GM19467 (cell line): ENCODE measurements at regions not wholly inside any gene's neighbourhood (a gene's known extent, or its start where the extent isn't known, plus 50 kb on each side); places are given as distances from the start of the nearest gene placed in this dataset.

ENCODE experiments used
- ATAC-seq: cut with Tn5 transposase; IDR thresholded peaks from one replicate; pipeline ENCODE4 v1.9.1; 2021; ENCODE audit warnings: mild to moderate bottlenecking, moderate library complexity; ENCODE audit not compliant: unreplicated experiment

DNA sequence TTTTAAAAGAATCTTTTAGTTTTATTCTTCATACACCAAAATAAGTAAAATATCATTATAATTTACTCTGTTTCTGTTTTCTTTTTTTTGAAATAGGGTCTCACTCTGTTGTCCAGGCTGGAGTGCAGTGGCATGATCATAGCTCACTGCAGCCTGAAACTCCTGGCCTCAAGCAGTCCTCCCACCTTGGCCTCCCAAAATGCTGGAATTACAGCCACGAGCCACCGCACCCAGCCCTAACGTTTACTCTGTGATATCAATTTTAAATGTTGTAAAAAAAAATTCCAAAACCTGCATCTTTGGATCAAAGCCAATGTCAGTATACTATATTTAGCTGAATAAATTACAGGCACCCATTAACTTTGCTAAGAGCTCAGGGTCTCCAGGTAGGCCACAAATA is 437.1 kb upstream of the USP15 start:
- no peak for ATAC-seq

- ATAC-seq, result no peak
These were observed 413.4 kb upstream of the USP15 start for GRCh38 chr12:61846765-61847164.

DNA sequence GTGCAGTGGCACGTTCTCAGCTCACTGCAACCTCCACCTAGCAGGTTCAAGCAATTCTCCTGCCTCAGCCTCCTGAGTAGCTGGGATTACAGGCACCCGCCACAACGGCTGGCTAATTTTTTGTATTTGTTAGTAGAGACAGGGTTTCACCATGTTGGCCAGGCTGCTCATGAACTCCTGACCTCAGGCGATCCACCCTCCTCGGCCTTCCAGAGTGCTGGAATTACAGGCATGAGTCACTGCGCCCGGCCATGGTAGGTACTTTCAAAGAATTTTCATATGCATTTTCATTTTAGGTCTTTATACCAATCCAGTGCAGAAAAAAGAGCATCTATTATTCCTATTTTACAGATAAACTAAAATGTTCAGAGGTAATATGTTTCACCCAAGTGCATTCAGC is 411.3 kb upstream of the USP15 start:
- ATAC-seq, result no peak

- no peak for ATAC-seq
These were observed 406.3 kb upstream of the USP15 start for GRCh38 chr12:61853945-61854344.

DNA sequence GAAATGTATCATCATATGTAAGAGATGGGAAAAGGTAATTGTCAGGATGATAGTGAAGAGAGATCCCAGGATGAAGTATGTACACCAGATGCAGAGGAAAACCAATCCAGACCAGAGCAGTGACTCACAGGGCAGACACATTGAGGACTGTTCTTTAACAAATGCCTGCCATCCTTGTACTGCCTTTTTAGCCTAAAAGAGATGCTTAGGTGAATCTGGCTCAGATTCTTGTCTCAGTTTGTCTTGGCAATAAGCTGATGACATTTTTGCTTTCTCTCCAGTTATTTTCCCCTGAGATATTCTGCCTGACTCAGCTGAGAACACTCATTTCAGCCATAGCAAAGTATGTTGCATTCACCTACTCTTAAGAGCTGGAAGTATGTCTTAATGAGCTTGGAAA is 405.3 kb upstream of the USP15 start:
- no peak for ATAC-seq

DNA sequence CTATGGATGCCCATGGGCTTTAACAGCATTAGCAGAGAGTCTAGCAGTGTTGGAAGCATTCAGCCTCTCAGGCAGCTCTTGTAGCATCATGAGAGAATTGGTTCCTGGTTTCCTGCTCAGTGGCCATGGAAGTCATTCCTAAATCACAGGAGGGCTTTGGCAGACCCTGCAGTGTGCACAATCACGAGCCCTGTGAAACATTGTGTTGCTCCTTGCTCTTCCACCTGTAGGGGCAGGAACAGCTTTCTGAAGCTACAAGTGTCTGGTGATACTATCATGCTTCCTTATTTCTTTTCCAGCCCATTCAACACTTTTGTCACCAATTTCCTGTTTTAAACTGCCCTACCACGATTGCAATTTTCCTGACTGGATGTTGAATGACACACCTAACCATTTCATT is 402.2 kb upstream of the USP15 start:
- no peak for ATAC-seq

- ATAC-seq, result no peak
These were observed 399.8 kb upstream of the USP15 start for GRCh38 chr12:61860451-61860850.

DNA sequence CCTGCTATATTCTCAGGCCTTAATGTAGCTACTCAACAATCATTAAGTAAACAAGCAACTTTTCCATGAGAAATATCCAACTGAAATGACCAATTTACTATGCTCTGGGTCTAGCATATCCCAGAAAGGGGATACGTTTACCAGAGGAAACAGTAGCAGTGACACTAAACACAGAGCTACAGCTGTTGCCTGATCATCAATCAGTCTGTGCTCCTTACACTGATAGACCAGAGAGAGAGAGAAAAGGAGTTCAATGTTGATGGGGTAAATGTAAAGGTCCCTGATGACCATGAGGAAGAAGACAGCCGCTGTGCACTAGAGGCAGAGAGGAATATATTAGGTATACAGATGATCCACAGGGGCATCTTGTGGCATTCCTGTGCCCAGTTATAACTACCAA is 397.2 kb upstream of the USP15 start:
- no peak for ATAC-seq

DNA sequence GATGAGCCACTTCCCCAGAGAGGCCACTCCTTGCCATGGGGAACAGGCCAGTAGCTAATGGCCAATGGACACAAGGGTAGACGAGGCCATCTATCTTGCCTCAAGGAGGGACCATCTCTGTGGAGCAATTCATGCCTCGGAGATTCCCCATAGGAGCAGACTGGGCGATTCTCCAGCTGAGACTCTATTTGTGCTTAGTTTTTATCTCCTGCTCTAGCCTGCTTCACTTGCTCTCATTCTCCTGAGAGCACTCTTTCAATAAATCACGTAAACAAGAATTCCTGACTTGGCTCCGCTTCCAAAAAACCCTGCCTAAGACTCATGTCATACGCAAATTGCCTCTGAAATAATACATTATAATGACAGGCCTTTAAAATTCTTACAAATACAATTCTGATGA is 396.4 kb upstream of the USP15 start:
- no peak for ATAC-seq

GRCh38 chr12:61869796-61870195 is 390.4 kb upstream of the USP15 start:
- no peak for ATAC-seq

DNA sequence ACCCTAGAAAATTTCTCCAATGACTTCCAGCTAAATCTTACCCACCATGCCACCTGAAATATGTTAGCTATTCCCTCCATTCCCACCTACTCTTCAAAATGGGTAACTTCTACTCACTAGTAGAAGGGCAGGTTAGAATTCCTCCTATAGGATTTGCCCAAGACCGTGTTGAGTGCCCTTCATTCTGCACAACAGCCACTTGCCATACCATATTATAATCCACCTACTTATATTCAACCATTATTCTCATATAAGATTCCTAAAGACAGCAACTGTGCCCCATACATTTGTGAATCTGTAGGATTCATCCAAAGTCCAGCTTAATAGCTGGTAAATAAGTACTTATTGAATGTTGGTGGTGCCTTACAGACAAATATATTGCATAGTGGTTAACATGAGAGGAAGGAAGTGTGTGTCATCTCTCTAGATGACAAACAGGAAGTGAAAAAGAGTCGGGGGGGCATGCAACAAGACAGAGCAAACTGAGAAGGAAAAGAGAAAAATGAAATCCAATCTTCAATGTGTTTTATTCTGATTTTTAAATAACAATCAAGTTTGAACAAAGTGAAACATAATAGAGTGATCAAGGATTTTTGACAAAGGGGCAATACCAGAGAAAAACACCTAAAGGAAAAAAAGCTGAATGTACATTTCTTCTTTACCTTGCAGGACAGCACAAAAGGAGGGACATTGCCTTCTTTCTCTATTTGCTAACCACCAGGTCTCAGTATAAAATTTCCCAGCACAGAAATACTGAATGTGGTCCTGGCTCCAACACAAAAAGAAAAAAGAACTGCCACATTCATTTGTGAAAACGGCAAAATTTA is 389.3 kb upstream of the USP15 start:
- ATAC-seq, result no peak

DNA sequence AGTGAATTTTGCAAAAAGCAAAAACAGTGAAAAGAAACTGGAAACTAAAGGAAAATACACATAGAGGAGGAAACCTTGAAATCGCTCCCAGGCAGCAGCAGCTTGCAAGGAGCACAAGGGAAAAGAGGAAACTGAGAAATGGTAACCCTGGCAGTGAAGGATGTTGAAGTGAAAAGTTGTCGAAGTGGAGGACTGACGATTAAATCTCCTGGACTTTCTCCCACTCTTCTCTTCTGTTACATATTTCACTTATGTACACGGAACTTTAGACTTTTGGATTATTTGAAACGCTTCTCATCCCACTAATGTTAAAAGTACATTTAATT is 388.8 kb upstream of the USP15 start:
- no peak for ATAC-seq

- no peak for ATAC-seq
These were observed 381.0 kb upstream of the USP15 start for GRCh38 chr12:61879229-61879628.

GRCh38 chr12:61880186-61880585 is 380.0 kb upstream of the USP15 start:
- ATAC-seq, result no peak

DNA sequence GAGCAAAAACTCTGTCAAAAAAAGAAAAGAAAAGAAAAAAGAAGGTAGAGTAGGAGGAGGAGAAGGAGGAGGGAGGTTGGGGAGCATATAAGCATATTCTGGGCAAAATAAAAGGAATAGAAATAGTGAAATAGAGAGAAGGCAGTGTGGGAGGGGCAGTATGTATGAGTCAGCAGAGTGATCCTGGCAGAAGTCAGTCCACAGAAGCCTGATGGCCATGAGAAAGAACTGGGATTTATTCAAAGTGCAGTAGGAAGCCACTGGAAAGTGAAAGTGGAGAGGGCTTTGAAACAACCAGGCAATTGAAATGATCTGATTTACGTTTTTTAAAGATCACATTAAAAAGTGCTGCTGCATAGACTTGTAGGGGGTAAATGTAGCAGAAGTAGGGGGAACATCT is 368.6 kb upstream of the USP15 start:
- no peak for ATAC-seq

GRCh38 chr12:61894168-61894567 is 366.0 kb upstream of the USP15 start:
- ATAC-seq, result no peak

- no peak for ATAC-seq
These were observed 363.8 kb upstream of the USP15 start for GRCh38 chr12:61896436-61896835.

GRCh38 chr12:61902403-61902802 is 357.8 kb upstream of the USP15 start:
- ATAC-seq, result no peak

GRCh38 chr12:61911113-61911512 is 349.1 kb upstream of the USP15 start:
- no peak for ATAC-seq

GRCh38 chr12:61915420-61915819 is 344.8 kb upstream of the USP15 start:
- ATAC-seq, result no peak

- no peak for ATAC-seq
These were observed 343.4 kb upstream of the USP15 start for GRCh38 chr12:61916831-61917230.

GRCh38 chr12:61919686-61920085 is 340.5 kb upstream of the USP15 start:
- no peak for ATAC-seq

GRCh38 chr12:61920230-61920629 is 340.0 kb upstream of the USP15 start:
- ATAC-seq, result no peak
